ENCODE measurements at regions not wholly inside any gene's neighbourhood (a gene's known extent, or its start where the extent isn't known, plus 50 kb on each side); places are given as distances from the start of the nearest gene placed in this dataset.

DNA sequence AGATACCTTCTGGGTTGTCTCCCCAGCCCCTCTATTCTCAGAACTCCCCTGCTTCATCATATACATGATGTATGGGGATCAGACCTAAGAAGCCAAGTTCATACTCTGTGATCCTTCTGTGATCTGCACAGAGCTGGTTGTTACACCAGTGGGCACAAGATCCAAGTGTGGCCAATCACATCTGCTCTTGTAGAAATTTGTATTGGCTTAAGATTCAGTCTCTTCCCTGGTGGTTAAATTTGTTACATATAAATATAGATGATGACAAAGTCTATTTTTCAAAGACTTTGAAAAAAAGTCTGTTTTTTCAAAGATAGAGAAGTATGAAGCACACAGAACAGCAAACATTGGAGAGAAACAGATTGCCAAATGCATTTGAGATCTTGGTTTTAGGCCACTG lies 135.8 kb upstream of the FGGY start:
- Histone ChIP-seq H3K27ac (ENCODE audit: low read depth, low read length) (no peak overlapping the region), H2BK120ac (replicated peaks; ENCODE audit: low read depth, low read length) (no peak overlapping the region), H3K9ac (replicated peaks in 1 of 4; ENCODE audit: extremely low read depth in 1 of 4, low read depth in 3 of 4, low read length in 3 of 4) (no peak overlapping the region), H4K91ac (replicated peaks; ENCODE audit: insufficient read length, low read length) (no peak overlapping the region), H3K36me3 (ENCODE audit: control insufficient read depth in 2 of 4, insufficient read depth in 4 of 4, low read length in 3 of 4) (no peaks in the 10 kb centered on the region; a peak in 1 of 8 replicates), H3K79me2 (ENCODE audit: control insufficient read depth in 1 of 2, insufficient read depth in 2 of 2, low read length in 2 of 2) (no peaks in the 10 kb centered on the region), H3K4me3 (ENCODE audit: extremely low read depth in 1 of 4, insufficient read depth in 2 of 4, low read depth in 3 of 4, low read length in 4 of 4) (no peak overlapping the region), H2BK20ac (ENCODE audit: low read length) (no peak overlapping the region), H4K20me1 (replicated peaks in 1 of 2; ENCODE audit: control insufficient read depth in 1 of 2, insufficient read depth in 2 of 2, low read length in 2 of 2) (no peaks in the 10 kb centered on the region), H2AFZ (ENCODE audit: low read length) (no peak overlapping the region), H3K23ac (ENCODE audit: insufficient read length) (no peak overlapping the region), H3K27me3 (replicated peaks in 1 of 4; ENCODE audit: control insufficient read depth in 3 of 4, extremely low read depth in 1 of 4, insufficient read depth in 3 of 4, low read length in 3 of 4) (no peaks in the 10 kb centered on the region), H3K9me3 (ENCODE audit: insufficient read depth in 2 of 2, low read depth in 1 of 2, low read length in 1 of 2) (peaks cover 7 to 8% of the 10 kb centered on the region in 2 experiments; a peak in 2 of 4 replicates), H3K4ac (replicated peaks; ENCODE audit: insufficient read length, low read depth, low read length) (no peak overlapping the region), H2AK5ac (ENCODE audit: low read depth, low read length) (no peak overlapping the region), H3K18ac (ENCODE audit: extremely low read depth, low read length) (no peak overlapping the region), H2BK12ac (ENCODE audit: low read depth, low read length) (no peak overlapping the region), H3K4me1 (replicated peaks in 1 of 4; ENCODE audit: control insufficient read depth in 3 of 4, insufficient read depth in 4 of 4, low read length in 3 of 4) (peaks cover 0 to 9% (median 4%) of the 10 kb centered on the region in 4 experiments; a peak in 3 of 7 replicates), H4K5ac (ENCODE audit: insufficient read length, low read depth, low read length) (no peak overlapping the region), H3K79me1 (ENCODE audit: low read depth, low read length) (no peaks in the 10 kb centered on the region), H3K23me2 (ENCODE audit: low read depth, low read length) (no peaks in the 10 kb centered on the region), H3K56ac (replicated peaks; ENCODE audit: insufficient read length, low read depth, low read length) (no peak overlapping the region), H2BK5ac (ENCODE audit: low read depth, low read length) (no peak overlapping the region), H2BK15ac (ENCODE audit: low read length) (no peak overlapping the region), H4K8ac (ENCODE audit: extremely low read depth, insufficient read depth, low read length) (no peak overlapping the region), H3K4me2 (ENCODE audit: insufficient read depth in 1 of 2, low read depth in 2 of 2, low read length in 2 of 2) (no peak overlapping the region), H3K14ac (ENCODE audit: insufficient read length) (no peak overlapping the region)
- no peak for DNase-seq (ENCODE audit: low read depth in 1 of 2, low spot score in 2 of 2)
- ChIA-PET POLR2A (ENCODE audit: partially characterized antibody) (no interaction called here), CTCF (ENCODE audit: partially characterized antibody) (interaction anchor here (0.8 kb wide), 1 partner anchor 13 kb away, joined by 3 read pairs; no protein-coding TSS in a partner anchor)
- FAIRE-seq = no peak
- TF ChIP-seq KDM5A (IDR thresholded peaks at IDR 0.05; ENCODE audit: low read length) = no peak
- no peak for TF ChIP-seq SIRT6 (IDR thresholded peaks at IDR 0.05; ENCODE audit: low read length)
- TF ChIP-seq RAD21 (IDR thresholded peaks at IDR 0.05 in 1 of 2, conservative IDR thresholded peaks at IDR 0.05 in 1 of 2; ENCODE audit: low read depth in 2 of 2, low read length in 2 of 2) = no peak
- no peak for TF ChIP-seq ASH2L (IDR thresholded peaks at IDR 0.05; ENCODE audit: low read length)
- TF ChIP-seq POLR2A (IDR thresholded peaks at IDR 0.05; ENCODE audit: control extremely low read depth in 1 of 2, low read depth in 2 of 2, low read length in 2 of 2) = no peak
- TF ChIP-seq, protein P1, sequence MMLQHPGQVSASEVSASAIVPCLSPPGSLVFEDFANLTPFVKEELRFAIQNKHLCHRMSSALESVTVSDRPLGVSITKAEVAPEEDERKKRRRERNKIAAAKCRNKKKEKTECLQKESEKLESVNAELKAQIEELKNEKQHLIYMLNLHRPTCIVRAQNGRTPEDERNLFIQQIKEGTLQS (IDR thresholded peaks at IDR 0.05; ENCODE audit: insufficient read depth, low read depth, low read length) = no peak
- no peak for TF ChIP-seq TEAD4 (IDR thresholded peaks at IDR 0.05; ENCODE audit: low read depth, low read length)
- TF ChIP-seq NRF1 (IDR thresholded peaks at IDR 0.05; ENCODE audit: low read depth, low read length) = no peak
- TF ChIP-seq RXRA (IDR thresholded peaks at IDR 0.05; ENCODE audit: insufficient read depth, low read depth, low read length) = no peak
- TF ChIP-seq SIX5 (IDR thresholded peaks at IDR 0.05; ENCODE audit: low read depth, low read length) = no peak
- TF ChIP-seq SP1 (IDR thresholded peaks at IDR 0.05; ENCODE audit: low read depth, low read length) = no peak
- TF ChIP-seq CBX8 (IDR thresholded peaks at IDR 0.05; ENCODE audit: borderline replicate concordance, low read depth, low read length) = no peak
- TF ChIP-seq POLR2AphosphoS5 (IDR thresholded peaks at IDR 0.05; ENCODE audit: low read depth, low read length) = no peak
- no peak for TF ChIP-seq CREB1 (IDR thresholded peaks at IDR 0.05)

Measured in H1 (cell line).